ENCODE measurements at regions not wholly inside any gene's neighbourhood (a gene's known extent, or its start where the extent isn't known, plus 50 kb on each side); places are given as distances from the start of the nearest gene placed in this dataset.
"Not testable (repeated sequence)": the region's sequence is repeated elsewhere in the genome, so short reads cannot be mapped to it uniquely, and the experiment has no call there.

GRCh38 chr11:25625094-25625493 lies 706.8 kb upstream of the ANO3 start:
- DNase-seq: no peak

DNA sequence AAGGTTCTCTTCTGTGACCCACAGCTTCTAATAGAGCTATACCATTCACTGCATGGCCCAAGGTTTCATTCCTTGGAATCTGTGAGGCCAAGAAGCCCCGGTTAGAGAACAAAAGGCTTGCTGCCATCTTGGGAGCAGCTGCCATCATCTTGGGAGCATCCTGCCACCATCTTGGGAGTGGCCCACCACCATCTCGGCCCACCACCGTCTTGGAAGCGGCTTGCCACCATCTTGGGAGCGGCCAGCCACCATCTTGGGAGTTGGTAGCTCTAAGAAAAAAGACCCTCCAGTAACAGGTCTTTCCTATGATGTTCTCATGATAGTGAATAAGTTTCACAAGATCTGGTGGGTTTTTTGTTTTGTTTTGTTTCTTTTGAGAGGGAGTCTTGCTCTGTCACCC lies 703.9 kb upstream of the ANO3 start:
- no peak for DNase-seq

GRCh38 chr11:25633230-25633629 lies 698.7 kb upstream of the ANO3 start:
- DNase-seq: no peak

GRCh38 chr11:25649220-25649619 lies 682.7 kb upstream of the ANO3 start:
- DNase-seq: not testable (repeated sequence)

DNA sequence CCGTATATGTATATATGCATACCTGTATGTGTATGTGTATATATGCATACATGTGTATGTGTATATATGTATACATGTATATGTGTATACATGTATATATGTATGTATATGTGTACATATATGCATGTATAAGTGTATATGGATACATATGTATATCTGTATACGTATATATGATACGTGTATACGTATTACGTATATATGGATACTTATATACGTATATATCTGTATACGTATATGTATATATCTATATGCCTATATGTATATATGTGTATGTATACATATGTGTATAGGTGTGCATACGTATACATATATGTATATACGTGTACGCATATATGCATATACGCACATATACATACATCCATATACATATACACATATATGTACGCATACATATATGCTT lies 681.6 kb upstream of the ANO3 start:
- no peak for DNase-seq

GRCh38 chr11:25655636-25656035 lies 676.3 kb upstream of the ANO3 start:
- no peak for DNase-seq

GRCh38 chr11:25658916-25659315 lies 673.0 kb upstream of the ANO3 start:
- DNase-seq: no peak

DNA sequence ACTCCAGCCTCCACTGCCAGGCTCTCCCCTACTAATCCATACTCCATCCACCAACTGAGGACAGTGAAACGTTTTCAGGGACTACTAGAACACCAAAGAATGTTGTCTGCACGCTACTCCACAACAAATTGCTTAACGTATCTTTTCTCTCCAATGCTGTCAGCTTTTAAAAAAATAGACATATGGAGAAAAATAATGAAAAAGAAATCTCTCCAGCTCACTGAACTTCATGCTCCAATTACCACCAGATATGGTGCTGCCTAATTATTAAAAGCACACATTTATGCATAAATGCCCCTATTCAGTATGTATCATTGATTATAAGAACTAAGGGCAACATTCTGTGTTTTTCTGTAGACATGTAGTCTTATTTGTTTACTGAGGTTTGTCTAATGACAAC lies 672.2 kb upstream of the ANO3 start:
- no peak for DNase-seq

GRCh38 chr11:25667871-25668270 lies 664.1 kb upstream of the ANO3 start:
- DNase-seq: no peak

DNA sequence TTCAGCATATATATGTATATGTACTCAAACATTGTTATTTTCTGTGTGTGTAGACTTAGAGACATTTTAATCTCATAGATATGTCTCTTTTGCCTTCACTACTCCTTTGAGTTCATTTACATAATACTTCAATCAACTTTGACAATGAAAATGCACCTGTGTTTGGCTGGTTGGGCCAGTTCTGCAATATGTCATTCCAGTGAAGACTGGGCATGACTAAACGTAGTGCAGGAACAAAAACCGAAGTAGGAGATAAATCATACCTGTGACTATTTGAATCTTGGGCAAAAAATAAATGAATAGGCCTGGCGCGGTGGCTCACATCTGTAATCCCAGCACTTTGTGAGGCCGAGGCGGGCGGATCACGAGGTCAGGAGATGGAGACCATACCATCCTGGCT lies 640.0 kb upstream of the ANO3 start:
- no peak for DNase-seq

- DNase-seq: no peak
These were observed 629.5 kb upstream of the ANO3 start for GRCh38 chr11:25702417-25702816.

DNA sequence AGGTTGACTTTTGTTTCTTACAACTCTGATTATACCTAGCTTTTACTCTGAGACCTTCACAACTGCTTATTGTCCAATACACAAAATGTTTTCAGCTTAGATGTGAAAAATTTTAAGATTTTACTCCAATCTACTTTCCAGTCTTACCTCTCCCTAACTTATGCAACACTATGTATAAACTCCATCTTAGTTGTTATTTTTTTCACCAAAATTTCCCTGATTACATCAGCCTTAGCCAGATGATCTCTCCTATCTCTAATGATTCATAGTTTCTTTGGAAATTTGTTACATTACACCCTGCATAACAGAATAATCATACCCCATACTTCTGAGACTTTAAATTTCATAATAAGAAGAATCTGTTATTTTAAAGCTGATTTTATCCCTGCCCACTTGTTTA lies 621.0 kb upstream of the ANO3 start:
- DNase-seq: no peak

DNA sequence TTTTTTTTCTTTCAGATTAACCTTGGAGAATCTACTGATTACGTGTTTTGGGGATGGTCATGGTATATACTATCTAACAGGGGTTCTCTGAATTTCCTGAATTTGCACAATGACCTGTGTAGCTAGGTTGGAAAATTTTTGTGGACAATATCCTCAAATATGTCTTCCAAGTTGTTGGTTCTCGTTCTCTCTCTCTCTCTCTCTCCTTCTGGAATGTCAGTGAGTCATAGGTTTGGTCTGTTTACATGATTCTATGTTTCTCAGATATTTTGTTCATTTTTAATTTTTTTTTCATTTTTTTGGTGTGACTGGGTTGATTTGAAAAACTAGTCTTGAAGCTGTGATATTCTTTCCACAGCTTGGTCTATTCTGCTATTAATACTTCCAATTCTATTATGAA lies 604.0 kb upstream of the ANO3 start:
- DNase-seq: no peak

DNA sequence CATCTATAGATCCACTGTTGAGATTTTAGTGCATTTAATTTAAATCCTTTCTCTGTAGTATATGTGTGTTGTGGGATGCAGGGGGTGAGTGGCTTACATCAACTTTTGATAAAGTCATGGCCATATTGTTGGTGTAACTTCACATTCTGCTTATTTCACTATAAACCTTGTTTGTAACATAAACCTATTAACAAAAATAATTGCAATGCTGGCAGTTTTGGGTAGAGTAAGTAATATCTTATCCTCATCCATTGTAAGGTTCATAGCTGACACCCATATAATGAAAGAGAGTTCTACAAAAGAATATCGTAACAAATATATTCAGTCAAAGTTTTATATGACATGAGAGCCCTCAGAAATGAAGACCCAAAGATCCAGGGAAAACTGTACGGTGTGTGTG lies 601.7 kb upstream of the ANO3 start:
- no peak for DNase-seq

DNA sequence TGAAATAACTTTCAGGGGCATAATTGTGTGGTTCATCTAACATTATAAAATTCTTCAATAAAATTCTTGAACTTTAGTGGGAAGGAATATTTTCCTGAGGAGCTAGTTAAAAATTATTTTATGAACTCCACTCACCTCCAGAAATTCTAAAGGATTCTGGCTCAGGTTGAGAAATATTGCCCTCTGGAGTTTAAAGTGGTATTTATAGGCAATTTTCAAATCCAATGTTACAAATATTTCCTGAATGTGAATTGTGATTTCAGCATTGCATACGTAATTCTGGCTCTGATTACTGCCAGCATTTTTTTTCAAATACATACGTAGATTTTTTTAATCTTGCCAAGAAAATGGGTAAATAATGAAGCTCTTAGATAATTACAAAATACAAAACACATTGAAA lies 598.2 kb upstream of the ANO3 start:
- DNase-seq: no peak

DNA sequence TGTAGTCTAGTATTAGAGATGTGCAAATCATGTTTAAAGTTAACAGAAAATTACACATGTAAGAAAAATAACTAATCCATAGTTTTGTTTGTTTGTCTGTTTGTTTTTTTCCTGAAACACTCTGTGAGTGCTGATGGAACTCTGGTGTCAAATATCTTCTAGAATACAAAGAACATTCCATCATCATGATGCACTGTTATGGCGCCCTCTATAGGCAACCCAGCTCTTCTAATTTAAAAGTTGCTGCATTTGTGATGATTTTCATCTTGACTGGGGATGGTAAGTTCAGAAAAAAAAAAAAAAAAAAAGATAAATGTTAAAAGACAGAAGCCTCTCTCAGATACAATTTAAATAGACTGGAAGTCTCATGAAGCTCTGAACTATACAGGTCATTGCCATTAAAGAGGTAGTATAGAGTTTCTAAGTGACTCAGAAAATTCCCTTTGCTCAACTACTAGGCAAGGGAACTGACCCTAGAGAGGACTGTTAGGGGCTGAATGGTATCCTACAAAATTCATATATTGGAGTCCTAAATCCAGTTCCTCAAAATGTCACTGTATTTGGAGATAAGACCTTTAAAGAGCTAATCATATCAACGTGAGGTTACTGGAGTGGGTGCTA lies 597.2 kb upstream of the ANO3 start:
- no peak for DNase-seq

DNA sequence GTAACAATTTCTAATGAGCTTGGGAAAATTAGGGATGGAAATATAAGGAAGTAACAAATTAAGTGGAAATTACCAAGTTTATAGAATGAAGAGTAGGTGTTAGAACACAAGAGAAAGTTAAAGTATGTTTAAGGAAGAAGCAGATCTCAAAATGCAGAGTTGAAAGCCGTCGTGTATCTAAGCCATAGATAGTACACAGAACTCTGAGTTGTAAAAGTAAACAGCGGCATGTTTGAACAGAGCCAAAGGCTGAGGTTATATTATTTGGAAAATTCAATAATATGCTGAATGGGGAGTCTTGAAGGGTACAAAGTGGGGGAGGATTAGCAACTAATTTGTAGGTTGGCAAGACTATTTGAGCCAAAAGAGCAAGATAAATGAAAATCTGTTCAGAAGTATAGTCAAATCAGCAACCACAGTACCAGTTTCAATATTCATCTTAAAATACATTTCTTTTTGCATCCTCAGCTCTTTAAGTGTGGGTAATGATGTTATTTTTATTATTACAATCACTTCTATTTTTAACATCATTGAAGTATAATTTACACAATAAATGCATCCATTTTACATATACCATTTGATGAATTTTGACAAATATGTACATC lies 594.8 kb upstream of the ANO3 start:
- DNase-seq: no peak

DNA sequence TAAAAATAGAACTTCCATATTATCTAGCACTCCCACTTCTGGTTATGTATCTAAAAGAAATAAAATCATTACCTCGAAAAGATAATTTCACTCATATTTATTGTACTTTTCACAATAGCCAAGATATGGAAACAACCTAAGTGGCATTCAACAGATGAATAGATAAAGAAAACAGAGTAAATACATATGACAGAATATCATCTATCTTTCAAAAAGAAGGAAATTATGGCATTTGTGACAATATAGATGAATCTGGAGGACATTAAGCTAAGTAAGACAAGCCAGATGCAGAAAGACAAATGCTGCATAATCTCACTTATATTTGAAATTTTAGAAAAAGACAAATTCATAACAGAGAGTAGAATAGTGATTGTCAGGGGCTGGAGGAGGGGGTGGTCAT lies 590.0 kb upstream of the ANO3 start:
- DNase-seq: no peak

DNA sequence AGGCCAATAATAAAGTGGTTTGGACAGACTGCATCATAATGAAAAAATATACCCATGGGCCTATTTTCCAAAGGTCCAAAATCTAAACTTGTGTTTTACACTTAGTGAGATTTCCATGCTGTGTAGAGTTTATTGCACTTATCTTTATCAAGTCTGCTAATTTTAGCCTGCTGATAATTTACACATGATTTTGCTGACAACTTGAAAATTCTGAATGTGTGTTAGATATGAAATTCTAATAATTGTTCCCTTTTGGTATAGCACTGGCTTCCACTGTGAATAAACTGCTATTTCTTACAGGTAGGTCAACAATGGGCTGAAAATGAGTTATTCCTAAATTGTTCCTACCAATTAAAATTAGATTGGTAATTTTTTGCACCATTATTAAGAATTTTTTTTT lies 589.1 kb upstream of the ANO3 start:
- no peak for DNase-seq

- DNase-seq: no peak
These were observed 576.5 kb upstream of the ANO3 start for GRCh38 chr11:25755381-25755780.

DNA sequence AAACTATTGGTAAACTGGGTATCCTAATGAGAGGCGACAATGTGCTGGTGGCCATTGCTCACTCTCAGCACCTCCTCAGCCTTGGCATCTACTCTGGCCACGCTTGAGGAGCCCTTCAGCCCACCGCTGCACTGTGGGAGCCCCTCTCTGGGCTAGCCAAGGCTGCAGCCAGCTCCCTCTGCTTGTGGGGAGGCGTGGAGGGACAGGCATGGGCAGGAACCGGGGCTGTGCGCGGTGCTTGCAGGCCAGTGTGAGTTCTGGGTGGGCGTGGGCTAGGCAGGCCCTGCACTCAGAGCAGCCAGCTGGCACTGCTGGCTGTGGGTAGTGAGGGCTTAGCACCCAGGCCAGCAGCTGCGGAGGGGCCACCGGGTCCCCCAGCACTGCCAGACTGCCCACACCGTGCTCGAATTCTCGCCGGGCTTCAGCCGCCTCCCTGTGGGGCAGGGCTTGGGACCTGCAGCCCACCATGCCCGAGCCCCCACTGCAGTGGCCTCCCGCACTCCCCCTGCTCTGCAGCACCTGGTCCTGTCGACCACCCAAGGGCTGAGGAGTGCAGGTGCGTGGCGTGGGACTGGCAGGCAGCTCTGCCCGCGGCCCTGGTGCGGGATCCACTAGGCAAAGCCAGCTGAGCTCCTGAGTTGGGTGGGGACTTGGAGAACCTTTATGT lies 575.9 kb upstream of the ANO3 start:
- no peak for DNase-seq

DNA sequence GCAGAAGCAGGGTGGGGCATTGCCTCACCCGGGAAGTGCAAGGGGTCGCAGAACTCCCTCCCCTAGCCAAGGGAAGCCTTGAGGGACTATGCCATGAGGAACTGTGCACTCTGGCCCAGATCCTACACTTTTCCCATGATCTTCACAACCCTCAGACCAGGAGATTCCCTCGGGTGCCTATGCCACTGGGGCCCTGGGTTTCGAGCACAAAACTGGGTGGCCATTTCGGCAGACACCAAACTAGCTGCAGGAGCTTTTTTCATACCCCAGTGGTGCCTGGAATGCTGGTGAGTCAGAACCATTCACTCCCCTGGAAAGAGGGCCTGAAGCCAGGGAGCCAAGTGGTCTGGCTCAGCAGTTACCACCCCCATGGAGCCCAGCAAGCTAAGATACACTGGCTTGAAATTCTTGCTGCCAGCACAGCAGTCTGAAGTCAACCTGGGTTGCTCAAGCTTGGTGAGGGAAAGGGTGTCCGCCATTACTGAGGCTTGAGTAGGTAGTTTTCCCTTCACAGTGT lies 573.7 kb upstream of the ANO3 start:
- no peak for DNase-seq

GRCh38 chr11:25766332-25767015 lies 565.5 kb upstream of the ANO3 start:
- no peak for DNase-seq

DNA sequence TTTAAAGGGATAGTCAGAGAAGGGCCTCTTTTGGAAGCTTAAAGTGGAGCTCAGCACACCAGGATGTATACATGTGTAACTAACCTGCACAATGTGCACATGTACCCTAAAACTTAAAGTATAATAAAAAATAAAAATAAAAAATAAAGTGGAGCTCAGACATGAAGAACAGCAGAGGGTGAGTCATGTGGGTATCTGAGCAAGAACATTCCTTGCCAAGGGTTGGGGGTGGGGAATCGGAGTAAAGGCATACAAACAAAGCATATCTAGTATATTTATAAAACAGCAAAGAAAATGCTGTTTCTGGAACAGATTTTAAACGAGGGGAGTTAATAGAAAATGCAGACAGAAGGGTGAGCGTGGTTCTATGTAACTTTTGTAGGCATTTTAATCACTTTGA lies 562.6 kb upstream of the ANO3 start:
- no peak for DNase-seq

Data from central memory CD4-positive, alpha-beta T cell (primary cell).